HepG2 (cell line): ENCODE measurements at regions not wholly inside any gene's neighbourhood (a gene's known extent, or its start where the extent isn't known, plus 50 kb on each side); places are given as distances from the start of the nearest gene placed in this dataset.

ENCODE experiments used
- ATAC-seq: fragments of 200-7000 bp; cut with Tn5 transposase; 3 replicates; pipeline ENCODE4 v1.9.1; 2020; ENCODE audit warnings: mild to moderate bottlenecking, moderate library complexity
- BruUV-seq: library from RNA; stranded (reverse); fragments of 400-500 nt; replicated peaks from 2 replicates; lab custom pipeline; 2021; lab: Mats Ljungman, UMichigan
- CTCF ChIA-PET: fragments of 300-600 bp; formaldehyde crosslinking; extraction: SDS; loops from one replicate; lab custom pipeline; 2021; ENCODE audit warnings: low total read pairs, inconsistent platforms, low intra/inter-chr PET ratio; lab: Yijun Ruan, JAX
- POLR2A ChIA-PET: fragments of 350-600 bp; sonication (Branson Sonifier 250); formaldehyde crosslinking; loops from one replicate; lab custom pipeline; 2020; ENCODE audit warnings: antibody characterized with exemption, inconsistent platforms; lab: Yijun Ruan, JAX
- DNase-seq: peaks from one replicate; pipeline ENCODE4 v3.0.0-alpha.2; 2015; ENCODE audit warnings: low spot score
- FAIRE-seq: peaks from 3 replicates; lab custom pipeline; 2011; peaks lifted over from hg19 to GRCh38; lab: Jason Lieb, UNC
- H2AFZ ChIP-seq: one replicate; pipeline ENCODE4 v1.6.1; 2011; ENCODE audit warnings: low read length, inconsistent platforms
- H3K27ac ChIP-seq: fragments of 300-600 bp; 3 replicates; pipeline ENCODE4 v1.8.0; 2011; ENCODE audit warnings: mixed run types, mild to moderate bottlenecking, mixed read lengths, low read length, inconsistent platforms; ENCODE audit not compliant: insufficient read depth; ENCODE audit errors: extremely low read length
- H3K27me3 ChIP-seq, 2 experiments: fragments of 200-600 bp in 1 of 2; 2 replicates in 1 of 2; 3 replicates in 1 of 2; pipeline versions ENCODE4 v1.6.0 to v1.8.0; 2011; ENCODE audit warnings: low read length in 2 of 2, mild to moderate bottlenecking in 2 of 2, moderate library complexity in 2 of 2, inconsistent platforms in 1 of 2; ENCODE audit not compliant: insufficient read depth in 2 of 2, control insufficient read depth in 1 of 2
- H3K36me3 ChIP-seq, 2 experiments: fragments of 200-600 bp in 1 of 2; replicated peaks in 1 of 2; 2 replicates in 1 of 2; 3 replicates in 1 of 2; pipeline versions ENCODE4 v1.5.1 to v1.8.0; 2011; ENCODE audit warnings: low read length in 2 of 2, inconsistent platforms in 1 of 2; ENCODE audit not compliant: insufficient read depth in 2 of 2, control insufficient read depth in 1 of 2
- H3K4me1 ChIP-seq: 2 replicates; pipeline ENCODE4 v1.5.1; 2012; ENCODE audit warnings: low read length, inconsistent platforms; ENCODE audit not compliant: insufficient read depth
- H3K4me2 ChIP-seq: 2 replicates; pipeline ENCODE4 v1.6.0; 2011; ENCODE audit warnings: low read depth, low read length, inconsistent platforms
- H3K4me3 ChIP-seq, 3 experiments: fragments of 200-600 bp in 1 of 3; sonication (generic), shearing (Covaris generic) in 1 of 3; replicated peaks in 1 of 3; 2 replicates each; pipeline ENCODE4 v1.5.1; 2011 to 2016; ENCODE audit warnings: low read length in 3 of 3, inconsistent platforms in 2 of 3, low read depth in 2 of 3, mild to moderate bottlenecking in 2 of 3, control low read depth in 1 of 3, mixed read lengths in 1 of 3; ENCODE audit not compliant: insufficient read depth in 1 of 3
- H3K79me2 ChIP-seq: one replicate; pipeline ENCODE4 v1.6.1; 2011; ENCODE audit warnings: low read length, inconsistent platforms; ENCODE audit not compliant: insufficient read depth
- H3K9ac ChIP-seq: 2 replicates; pipeline ENCODE4 v1.6.0; 2011; ENCODE audit warnings: mild to moderate bottlenecking, low read depth, low read length, inconsistent platforms; ENCODE audit not compliant: insufficient read depth
- H3K9me3 ChIP-seq: 2 replicates; pipeline ENCODE4 v1.5.1; 2012; ENCODE audit warnings: mild to moderate bottlenecking, low read length
- H4K20me1 ChIP-seq: 2 replicates; pipeline ENCODE4 v1.6.0; 2011; ENCODE audit warnings: inconsistent platforms, mild to moderate bottlenecking, low read length, moderate library complexity; ENCODE audit not compliant: insufficient read depth
- BCLAF1 ChIP-seq: fragments of 450-650 bp; IDR thresholded peaks from 2 replicates; pipeline ENCODE4 v1.6.1; 2017; ENCODE audit warnings: mild to moderate bottlenecking
- FLYWCH1 ChIP-seq: sonication (generic); formaldehyde crosslinking; IDR thresholded peaks from 2 replicates; pipeline ENCODE4 v1.8.1; 2023; ENCODE audit warnings: mild to moderate bottlenecking, missing genetic modification reagents
- MAFG ChIP-seq: sonication (generic); formaldehyde crosslinking; IDR thresholded peaks from 2 replicates; pipeline ENCODE4 v1.5.1; 2020; ENCODE audit warnings: mild to moderate bottlenecking, missing genetic modification reagents
- NFRKB ChIP-seq: fragments of 450-650 bp; IDR thresholded peaks from 2 replicates; pipeline ENCODE4 v1.6.1; 2017
- RARA ChIP-seq: IDR thresholded peaks from 2 replicates; pipeline ENCODE4 v1.6.1; 2016; ENCODE audit warnings: missing genetic modification reagents, missing compliant biosample characterization
- RNF2 ChIP-seq: fragments of 450-650 bp; conservative IDR thresholded peaks from 2 replicates; pipeline ENCODE4 v1.6.1; 2016; ENCODE audit warnings: low read depth
- SMARCC2 ChIP-seq: fragments of 450-650 bp; IDR thresholded peaks from 2 replicates; pipeline ENCODE4 v1.6.1; 2017; ENCODE audit warnings: antibody characterized with exemption, mild to moderate bottlenecking
- SP2 ChIP-seq: sonication (generic); formaldehyde crosslinking; IDR thresholded peaks from 2 replicates; pipeline ENCODE4 v1.5.1; 2020; ENCODE audit warnings: mild to moderate bottlenecking, missing genetic modification reagents
- SRF ChIP-seq: IDR thresholded peaks from 2 replicates; pipeline ENCODE4 v1.6.1; 2011; ENCODE audit warnings: mild to moderate bottlenecking, low read depth, low read length, moderate library complexity
- STAT6 ChIP-seq: sonication (generic); formaldehyde crosslinking; IDR thresholded peaks from 2 replicates; pipeline ENCODE4 v1.4.0; 2020; ENCODE audit warnings: missing genetic modification reagents, mild to moderate bottlenecking, borderline replicate concordance
- TAF1 ChIP-seq: sonication (generic); formaldehyde crosslinking; IDR thresholded peaks from 2 replicates; pipeline ENCODE4 v1.4.0; 2020; ENCODE audit warnings: missing genetic modification reagents
- THAP11 ChIP-seq: IDR thresholded peaks from 2 replicates; pipeline ENCODE4 v1.6.1; 2016; ENCODE audit warnings: missing biosample characterization, missing genetic modification reagents
- ZFP1 ChIP-seq: IDR thresholded peaks from 2 replicates; pipeline ENCODE4 v1.6.1; 2016
- ZNF326 ChIP-seq: sonication (generic); formaldehyde crosslinking; IDR thresholded peaks from 2 replicates; pipeline ENCODE4 v1.4.0; 2020; ENCODE audit warnings: missing genetic modification reagents, borderline replicate concordance
- ZNF432 ChIP-seq: sonication (generic); formaldehyde crosslinking; IDR thresholded peaks from 2 replicates; pipeline ENCODE4 v1.5.0; 2020; ENCODE audit warnings: missing genetic modification reagents, mild to moderate bottlenecking, borderline replicate concordance
- ZNF770 ChIP-seq: sonication (generic); formaldehyde crosslinking; IDR thresholded peaks from 2 replicates; pipeline ENCODE4 v1.5.0; 2020; ENCODE audit warnings: mild to moderate bottlenecking, missing genetic modification reagents
- in situ Hi-C: cut with HindIII; loops from 2 replicates; pipeline ENCODE4 v1.10.0; 2017; ENCODE audit warnings: low pct_unique_long_range_greater_than_20kb; ENCODE audit not compliant: extremely low pct_ligation_motif_present
- intact Hi-C: fragments of 100-400 bp; cut with micrococcal nuclease; formaldehyde crosslinking; loops from one replicate; pipeline ENCODE4 v1.10.0; 2022; ENCODE audit not compliant: unreplicated experiment
- TF ChIP-seq, protein P1 (sequence below): sonication (generic); formaldehyde crosslinking; IDR thresholded peaks from 2 replicates; pipeline ENCODE4 v1.4.0; 2020; ENCODE audit warnings: missing genetic modification reagents

GRCh38 chr3:80492162-80492561, 724.4 kb upstream of the ROBO1 start:
- no peaks in the 10 kb centered on the region for H3K9me3 ChIP-seq
- in situ Hi-C loops (no loop called here), intact Hi-C loops (no loop called here)
- no peak overlapping the region for H3K4me2 ChIP-seq
- ChIA-PET POLR2A (no interaction called here), CTCF (no interaction called here)
- no peak overlapping the region for H2AFZ ChIP-seq
- no peak overlapping the region for H3K27ac ChIP-seq
- H3K4me3 ChIP-seq: no peak overlapping the region
- no peaks in the 10 kb centered on the region for H3K4me1 ChIP-seq
- H3K9ac ChIP-seq: no peak overlapping the region
- H3K79me2 ChIP-seq: no peaks in the 10 kb centered on the region
- H3K27me3 ChIP-seq: no peaks in the 10 kb centered on the region
- ATAC-seq (no peak), DNase-seq (no peak), FAIRE-seq (no peak)
- no peaks in the 10 kb centered on the region for H4K20me1 ChIP-seq
- no peaks in the 10 kb centered on the region for H3K36me3 ChIP-seq
- BruUV-seq: no TSS peak
- TF ChIP-seq BCLAF1: no peak
- TF ChIP-seq ZFP1 (CRISPR knock-in tag): no peak
- TF ChIP-seq, protein P1, sequence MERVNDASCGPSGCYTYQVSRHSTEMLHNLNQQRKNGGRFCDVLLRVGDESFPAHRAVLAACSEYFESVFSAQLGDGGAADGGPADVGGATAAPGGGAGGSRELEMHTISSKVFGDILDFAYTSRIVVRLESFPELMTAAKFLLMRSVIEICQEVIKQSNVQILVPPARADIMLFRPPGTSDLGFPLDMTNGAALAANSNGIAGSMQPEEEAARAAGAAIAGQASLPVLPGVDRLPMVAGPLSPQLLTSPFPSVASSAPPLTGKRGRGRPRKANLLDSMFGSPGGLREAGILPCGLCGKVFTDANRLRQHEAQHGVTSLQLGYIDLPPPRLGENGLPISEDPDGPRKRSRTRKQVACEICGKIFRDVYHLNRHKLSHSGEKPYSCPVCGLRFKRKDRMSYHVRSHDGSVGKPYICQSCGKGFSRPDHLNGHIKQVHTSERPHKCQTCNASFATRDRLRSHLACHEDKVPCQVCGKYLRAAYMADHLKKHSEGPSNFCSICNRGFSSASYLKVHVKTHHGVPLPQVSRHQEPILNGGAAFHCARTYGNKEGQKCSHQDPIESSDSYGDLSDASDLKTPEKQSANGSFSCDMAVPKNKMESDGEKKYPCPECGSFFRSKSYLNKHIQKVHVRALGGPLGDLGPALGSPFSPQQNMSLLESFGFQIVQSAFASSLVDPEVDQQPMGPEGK (CRISPR knock-in tag): no peak
- TF ChIP-seq TAF1: no peak
- no peak for TF ChIP-seq THAP11 (CRISPR knock-in tag)
- no peak for TF ChIP-seq SP2 (CRISPR knock-in tag)
- no peak for TF ChIP-seq SRF
- no peak for TF ChIP-seq STAT6
- no peak for TF ChIP-seq NFRKB
- TF ChIP-seq ZNF432 (CRISPR knock-in tag): no peak
- TF ChIP-seq SMARCC2: no peak
- no peak for TF ChIP-seq RARA (CRISPR knock-in tag)
- TF ChIP-seq RNF2: no peak
- TF ChIP-seq MAFG (CRISPR knock-in tag): no peak
- no peak for TF ChIP-seq ZNF770 (CRISPR knock-in tag)
- no peak for TF ChIP-seq FLYWCH1 (CRISPR knock-in tag)
- TF ChIP-seq ZNF326: no peak
